DOHH2 (cell line): ENCODE measurements at regions not wholly inside any gene's neighbourhood (a gene's known extent, or its start where the extent isn't known, plus 50 kb on each side); places are given as distances from the start of the nearest gene placed in this dataset.

Source experiments
- H3F3A ChIP-seq: fragments of 200-600 bp; sonication (generic), shearing (Covaris generic); 2 replicates; pipeline ENCODE4 v1.6.0; 2016; ENCODE audit warnings: antibody characterized with exemption, mild to moderate bottlenecking; ENCODE audit not compliant: control insufficient read depth, insufficient read depth
- H3K27ac ChIP-seq: fragments of 200-600 bp; sonication (generic); 2 replicates; pipeline ENCODE4 v1.5.1; 2014; ENCODE audit warnings: low read depth, mild to moderate bottlenecking, low read length, moderate library complexity
- H3K27me3 ChIP-seq: fragments of 200-600 bp; sonication (generic); 2 replicates; pipeline ENCODE4 v1.6.1; 2014; ENCODE audit warnings: mild to moderate bottlenecking, low read length, mixed read lengths; ENCODE audit not compliant: control insufficient read depth
- H3K36me3 ChIP-seq: fragments of 200-600 bp; sonication (generic); 2 replicates; pipeline ENCODE4 v1.6.1; 2014; ENCODE audit warnings: mild to moderate bottlenecking, low read length, moderate library complexity, mixed read lengths; ENCODE audit not compliant: control insufficient read depth
- H3K4me1 ChIP-seq: fragments of 200-600 bp; sonication (generic); 2 replicates; pipeline ENCODE4 v1.6.1; 2014; ENCODE audit warnings: mild to moderate bottlenecking, low read length, mixed read lengths; ENCODE audit not compliant: control insufficient read depth
- H3K4me2 ChIP-seq: fragments of 200-600 bp; sonication (generic); 2 replicates; pipeline ENCODE4 v1.6.0; 2014; ENCODE audit warnings: mild to moderate bottlenecking, low read length, moderate library complexity
- H3K4me3 ChIP-seq: fragments of 200-600 bp; sonication (generic); 2 replicates; pipeline ENCODE4 v1.5.1; 2014; ENCODE audit warnings: mild to moderate bottlenecking, low read length, mixed read lengths
- H3K79me2 ChIP-seq: fragments of 200-600 bp; sonication (generic); 2 replicates; pipeline ENCODE4 v1.6.1; 2014; ENCODE audit warnings: mild to moderate bottlenecking, low read length, mixed read lengths; ENCODE audit not compliant: control insufficient read depth
- H3K9me2 ChIP-seq: fragments of 200-600 bp; sonication (generic); replicated peaks from 2 replicates; pipeline ENCODE4 v1.6.1; 2014; ENCODE audit warnings: mild to moderate bottlenecking, low read length, mixed read lengths; ENCODE audit not compliant: control insufficient read depth
- H3K9me3 ChIP-seq: fragments of 200-600 bp; sonication (generic); 2 replicates; pipeline ENCODE4 v1.6.1; 2014; ENCODE audit warnings: antibody characterized with exemption, low read length, mixed read lengths; ENCODE audit not compliant: control insufficient read depth, insufficient read depth
- H4K20me1 ChIP-seq: fragments of 200-600 bp; sonication (generic); 2 replicates; pipeline ENCODE4 v1.6.0; 2014; ENCODE audit warnings: low read depth, mild to moderate bottlenecking, antibody characterized with exemption, low read length, moderate library complexity; ENCODE audit not compliant: control insufficient read depth, insufficient read depth
- EZH2phosphoT487 ChIP-seq: fragments of 200-600 bp; sonication (generic); IDR thresholded peaks from 2 replicates; pipeline ENCODE4 v1.6.1; 2017; ENCODE audit warnings: borderline replicate concordance, mild to moderate bottlenecking, antibody characterized with exemption, low read length, moderate library complexity, mixed read lengths
- TF ChIP-seq, protein P1 (sequence below): fragments of 200-600 bp; sonication (generic); IDR thresholded peaks from one replicate; pipeline ENCODE4 v1.5.1; 2014; ENCODE audit warnings: antibody characterized with exemption, mild to moderate bottlenecking, low read depth, low read length; ENCODE audit not compliant: poor library complexity, severe bottlenecking

DNA sequence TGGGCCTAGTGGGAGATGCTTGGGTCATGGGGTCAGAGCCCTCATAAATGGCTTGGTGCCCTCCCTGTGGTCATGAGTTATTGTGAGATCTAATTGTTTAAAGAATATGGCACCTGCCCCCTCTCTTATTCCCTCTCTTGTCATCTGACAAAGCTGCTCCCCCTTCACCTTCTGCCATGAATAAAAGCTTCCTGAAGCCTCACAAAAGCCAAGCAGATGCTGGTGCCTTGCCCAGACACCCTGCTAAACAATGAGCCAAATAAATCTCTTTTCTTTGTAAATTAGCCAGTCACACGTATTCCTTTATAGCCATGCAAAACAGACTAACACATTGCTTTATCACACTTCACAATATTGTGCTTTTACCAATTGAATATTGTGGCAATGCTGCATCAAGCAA is 82.8 kb upstream of the PDE4D start:
- H3K79me2 ChIP-seq = no peaks in the 10 kb centered on the region
- H3K4me2 ChIP-seq = no peak overlapping the region
- H3K4me1 ChIP-seq = no peaks in the 10 kb centered on the region
- H3K27me3 ChIP-seq = no peaks in the 10 kb centered on the region
- no peaks in the 10 kb centered on the region for H3K9me2 ChIP-seq
- no peaks in the 10 kb centered on the region for H3K9me3 ChIP-seq
- no peaks in the 10 kb centered on the region for H4K20me1 ChIP-seq
- no peak overlapping the region for H3K4me3 ChIP-seq
- no peaks in the 10 kb centered on the region for H3F3A ChIP-seq
- no peak for TF ChIP-seq EZH2phosphoT487
- TF ChIP-seq, protein P1, sequence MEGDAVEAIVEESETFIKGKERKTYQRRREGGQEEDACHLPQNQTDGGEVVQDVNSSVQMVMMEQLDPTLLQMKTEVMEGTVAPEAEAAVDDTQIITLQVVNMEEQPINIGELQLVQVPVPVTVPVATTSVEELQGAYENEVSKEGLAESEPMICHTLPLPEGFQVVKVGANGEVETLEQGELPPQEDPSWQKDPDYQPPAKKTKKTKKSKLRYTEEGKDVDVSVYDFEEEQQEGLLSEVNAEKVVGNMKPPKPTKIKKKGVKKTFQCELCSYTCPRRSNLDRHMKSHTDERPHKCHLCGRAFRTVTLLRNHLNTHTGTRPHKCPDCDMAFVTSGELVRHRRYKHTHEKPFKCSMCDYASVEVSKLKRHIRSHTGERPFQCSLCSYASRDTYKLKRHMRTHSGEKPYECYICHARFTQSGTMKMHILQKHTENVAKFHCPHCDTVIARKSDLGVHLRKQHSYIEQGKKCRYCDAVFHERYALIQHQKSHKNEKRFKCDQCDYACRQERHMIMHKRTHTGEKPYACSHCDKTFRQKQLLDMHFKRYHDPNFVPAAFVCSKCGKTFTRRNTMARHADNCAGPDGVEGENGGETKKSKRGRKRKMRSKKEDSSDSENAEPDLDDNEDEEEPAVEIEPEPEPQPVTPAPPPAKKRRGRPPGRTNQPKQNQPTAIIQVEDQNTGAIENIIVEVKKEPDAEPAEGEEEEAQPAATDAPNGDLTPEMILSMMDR = no peak
- no peaks in the 10 kb centered on the region for H3K36me3 ChIP-seq
- no peak overlapping the region for H3K27ac ChIP-seq

DNA sequence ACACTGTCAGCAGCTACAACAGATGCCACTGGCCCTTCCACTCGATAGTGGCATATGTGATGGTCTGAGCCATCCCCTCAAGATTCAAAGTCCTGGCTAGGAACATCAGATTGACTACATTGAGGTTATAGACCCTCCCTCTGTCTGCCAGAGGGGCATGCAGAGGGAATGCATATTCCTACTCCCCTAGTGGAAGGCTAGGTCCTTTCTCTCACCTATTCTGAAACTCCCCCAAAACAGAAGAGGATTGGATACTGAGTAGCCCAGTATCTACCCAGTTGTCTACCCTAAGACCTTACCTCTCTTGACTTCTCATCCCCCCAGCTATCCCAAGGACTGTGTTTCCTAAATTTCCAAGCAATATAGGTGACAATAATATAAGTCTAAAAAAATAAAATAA is 78.5 kb upstream of the PDE4D start:
- no peaks in the 10 kb centered on the region for H3K9me3 ChIP-seq
- H3F3A ChIP-seq = no peaks in the 10 kb centered on the region
- no peaks in the 10 kb centered on the region for H3K9me2 ChIP-seq
- no peaks in the 10 kb centered on the region for H3K27me3 ChIP-seq
- no peaks in the 10 kb centered on the region for H3K36me3 ChIP-seq
- no peak overlapping the region for H3K4me3 ChIP-seq
- no peak overlapping the region for H3K27ac ChIP-seq
- TF ChIP-seq, protein P1 = no peak
- TF ChIP-seq EZH2phosphoT487 = no peak
- H4K20me1 ChIP-seq = no peaks in the 10 kb centered on the region
- H3K4me1 ChIP-seq = no peaks in the 10 kb centered on the region
- no peak overlapping the region for H3K4me2 ChIP-seq
- no peaks in the 10 kb centered on the region for H3K79me2 ChIP-seq

DNA sequence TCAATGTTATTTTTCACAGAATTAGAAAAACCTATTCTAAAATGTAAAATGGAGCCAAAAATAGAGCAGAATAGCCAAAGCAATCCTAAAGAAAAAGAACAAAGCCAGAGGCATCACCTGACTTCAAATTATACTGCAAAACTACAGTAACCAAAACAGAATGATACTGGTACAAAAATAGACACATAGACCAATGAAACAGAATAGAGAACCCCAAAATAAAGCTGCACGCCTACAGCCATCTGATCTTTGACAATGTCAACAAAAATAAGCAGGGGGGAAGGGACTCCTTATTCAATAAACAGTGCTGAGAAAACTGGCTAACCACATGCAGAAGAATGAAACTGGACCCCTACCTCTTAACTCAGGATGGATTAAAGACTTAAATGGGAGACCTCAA is 65.8 kb upstream of the PDE4D start:
- H3K4me2 ChIP-seq = no peak overlapping the region
- H3K27ac ChIP-seq = no peak overlapping the region
- TF ChIP-seq, protein P1 = no peak
- TF ChIP-seq EZH2phosphoT487 = no peak
- H3K4me1 ChIP-seq = no peaks in the 10 kb centered on the region
- H3K79me2 ChIP-seq = no peaks in the 10 kb centered on the region
- H3K9me3 ChIP-seq = no peaks in the 10 kb centered on the region
- no peaks in the 10 kb centered on the region for H4K20me1 ChIP-seq
- no peaks in the 10 kb centered on the region for H3K27me3 ChIP-seq
- no peaks in the 10 kb centered on the region for H3K36me3 ChIP-seq
- no peak overlapping the region for H3K4me3 ChIP-seq
- H3K9me2 ChIP-seq = no peaks in the 10 kb centered on the region
- H3F3A ChIP-seq = no peaks in the 10 kb centered on the region
